ENCODE measurements at regions not wholly inside any gene's neighbourhood (a gene's known extent, or its start where the extent isn't known, plus 50 kb on each side); places are given as distances from the start of the nearest gene placed in this dataset.
A peak's percentile ranks its signal among the peaks of the same experiment; 100 is the strongest.

- no peak overlapping the region for H3K4me3 ChIP-seq (ENCODE audit: low read depth in 1 of 3, low read length in 3 of 3)
- WGBS = 80% methylated on average over 2 of the region's 2 CpGs
- H3K27me3 ChIP-seq (ENCODE audit: control insufficient read depth in 4 of 4, insufficient read depth in 4 of 4, low read length in 3 of 4) = peaks cover 0 to 3% (median 0%) of the 10 kb centered on the region in 4 donors
- DNase-seq (ENCODE audit: low spot score) = no peak
- no peaks in the 10 kb centered on the region for H3K9me3 ChIP-seq (ENCODE audit: control insufficient read depth in 4 of 4, low read length in 3 of 4)
- no peaks in the 10 kb centered on the region for H3K4me1 ChIP-seq (ENCODE audit: control insufficient read depth in 4 of 4, insufficient read depth in 4 of 4, low read length in 3 of 4)
- no peak for TF ChIP-seq NR2F2 (IDR thresholded peaks at IDR 0.05)
- TF ChIP-seq HNF4G (IDR thresholded peaks at IDR 0.05) = no peak
- TF ChIP-seq CTCF (IDR thresholded peaks at IDR 0.05; ENCODE audit: low read depth, low read length, missing input control) = no peak
- no peak for TF ChIP-seq EGR1 (IDR thresholded peaks at IDR 0.05; ENCODE audit: low read depth in 2 of 2)
- H3K36me3 ChIP-seq (ENCODE audit: control insufficient read depth in 4 of 4, insufficient read depth in 3 of 4, low read depth in 1 of 4, low read length in 3 of 4) = no peaks in the 10 kb centered on the region
- no peak overlapping the region for H3K27ac ChIP-seq (ENCODE audit: low read depth in 1 of 2, low read length in 2 of 2)
- no peak overlapping the region for H3K9ac ChIP-seq (ENCODE audit: low read depth in 1 of 2, low read length in 2 of 2)
Observed at GRCh38 chr14:23751616-23752015, 115.5 kb downstream of the DHRS2 start.

GRCh38 chr14:23763394-23763793, 127.2 kb downstream of the DHRS2 start:
- no peak for TF ChIP-seq GABPA (IDR thresholded peaks at IDR 0.05 in 1 of 2, conservative IDR thresholded peaks at IDR 0.05 in 1 of 2)
- TF ChIP-seq SP1 (IDR thresholded peaks at IDR 0.05) = no peak
- TF ChIP-seq YY1 (IDR thresholded peaks at IDR 0.05) = no peak
- TF ChIP-seq FOXA2 (IDR thresholded peaks at IDR 0.05) = no peak
- no peak for TF ChIP-seq ATF3 (IDR thresholded peaks at IDR 0.05)
- Histone ChIP-seq H3K36me3 (ENCODE audit: control insufficient read depth in 4 of 4, insufficient read depth in 3 of 4, low read depth in 1 of 4, low read length in 3 of 4) (no peaks in the 10 kb centered on the region), H3K9me3 (ENCODE audit: control insufficient read depth in 4 of 4, low read length in 3 of 4) (no peaks in the 10 kb centered on the region), H3K9ac (ENCODE audit: low read depth in 1 of 2, low read length in 2 of 2) (no peak overlapping the region), H3K27ac (ENCODE audit: low read depth in 1 of 2, low read length in 2 of 2) (no peak overlapping the region), H3K4me1 (ENCODE audit: control insufficient read depth in 4 of 4, insufficient read depth in 4 of 4, low read length in 3 of 4) (peaks cover 2 to 10% (median 6%) of the 10 kb centered on the region in 4 donors), H3K27me3 (ENCODE audit: control insufficient read depth in 4 of 4, insufficient read depth in 4 of 4, low read length in 3 of 4) (no peaks in the 10 kb centered on the region), H3K4me3 (ENCODE audit: low read depth in 1 of 3, low read length in 3 of 3) (no peak overlapping the region)
- 83% methylated on average over 1 of the region's 1 CpG for WGBS
- no peak for DNase-seq (ENCODE audit: low spot score)

GRCh38 chr14:23766737-23767401, 130.7 kb downstream of the DHRS2 start:
- peak overlapping the region in 1 of 2 donors; percentile 51 for H3K27ac ChIP-seq (ENCODE audit: low read depth in 1 of 2, low read length in 2 of 2)
- H3K9me3 ChIP-seq (ENCODE audit: control insufficient read depth in 4 of 4, low read length in 3 of 4) = no peaks in the 10 kb centered on the region
- DNase-seq (ENCODE audit: low spot score) = no peak
- H3K4me1 ChIP-seq (ENCODE audit: control insufficient read depth in 4 of 4, insufficient read depth in 4 of 4, low read length in 3 of 4) = peaks cover 2 to 10% (median 6%) of the 10 kb centered on the region in 4 donors
- no peak overlapping the region for H3K9ac ChIP-seq (ENCODE audit: low read depth in 1 of 2, low read length in 2 of 2)
- H3K27me3 ChIP-seq (ENCODE audit: control insufficient read depth in 4 of 4, insufficient read depth in 4 of 4, low read length in 3 of 4) = no peaks in the 10 kb centered on the region
- WGBS = 34% methylated on average over 1 of the region's 1 CpG
- no peak overlapping the region for H3K4me3 ChIP-seq (ENCODE audit: low read depth in 1 of 3, low read length in 3 of 3)
- no peaks in the 10 kb centered on the region for H3K36me3 ChIP-seq (ENCODE audit: control insufficient read depth in 4 of 4, insufficient read depth in 3 of 4, low read depth in 1 of 4, low read length in 3 of 4)
- TF ChIP-seq FOXA1 (IDR thresholded peaks at IDR 0.05) (peak; percentile 54), YY1 (IDR thresholded peaks at IDR 0.05) (no peak), FOXA2 (IDR thresholded peaks at IDR 0.05) (peak; percentile 61), RXRA (IDR thresholded peaks at IDR 0.05) (peak; percentile 48 to 65), MAX (IDR thresholded peaks at IDR 0.05) (no peak), ATF3 (IDR thresholded peaks at IDR 0.05) (no peak), NR2F2 (IDR thresholded peaks at IDR 0.05) (peak; percentile 72), EGR1 (IDR thresholded peaks at IDR 0.05; ENCODE audit: low read depth in 2 of 2) (no peak), ZBTB33 (IDR thresholded peaks at IDR 0.05) (no peak), REST (IDR thresholded peaks at IDR 0.05) (no peak), CTCF (IDR thresholded peaks at IDR 0.05; ENCODE audit: low read depth, low read length, missing input control) (no peak), GABPA (IDR thresholded peaks at IDR 0.05 in 1 of 2, conservative IDR thresholded peaks at IDR 0.05 in 1 of 2) (no peak), HNF4A (conservative IDR thresholded peaks at IDR 0.05) (peak; percentile 30 to 57), RAD21 (IDR thresholded peaks at IDR 0.05) (peak in 1 of 2 donors; percentile 3)

Measured in liver (tissue), 8 donors.